Colonic mucosa (tissue), 4 donors: ENCODE measurements at regions not wholly inside any gene's neighbourhood (a gene's known extent, or its start where the extent isn't known, plus 50 kb on each side); places are given as distances from the start of the nearest gene placed in this dataset.

Experiments
- DNase-seq: peaks from one replicate; pipeline ENCODE4 v3.0.0-alpha.2; 2020
- H3K27ac ChIP-seq: fragments of 200-600 bp; one replicate; pipeline ENCODE4 v1.8.0; 2021
- H3K27me3 ChIP-seq: fragments of 200-600 bp; one replicate; pipeline ENCODE4 v1.8.0; 2021
- H3K36me3 ChIP-seq: fragments of 200-600 bp; one replicate; pipeline ENCODE4 v1.8.0; 2021
- H3K4me1 ChIP-seq: fragments of 200-600 bp; one replicate; pipeline ENCODE4 v1.8.0; 2021; ENCODE audit warnings: mild to moderate bottlenecking
- H3K4me3 ChIP-seq: fragments of 200-600 bp; one replicate; pipeline ENCODE4 v1.8.0; 2021
- H3K9ac ChIP-seq, 2 donors: one replicate each; pipeline ENCODE4 v1.7.0; 2013; ENCODE audit warnings: control low read depth in 2 of 2, low read depth in 2 of 2, low read length in 2 of 2
- H3K9me3 ChIP-seq: fragments of 200-600 bp; one replicate; pipeline ENCODE4 v1.8.0; 2021
- intact Hi-C: fragments of 100-400 bp; cut with DNase I; formaldehyde crosslinking; loops from one replicate; pipeline ENCODE4 v1.14.1; 2022
- TF ChIP-seq, protein P1 (sequence below): fragments of 200-600 bp; IDR thresholded peaks from one replicate; pipeline ENCODE4 v1.8.0; 2022; ENCODE audit warnings: antibody characterized with exemption, mild to moderate bottlenecking
- donor health status: healthy.
- donor health status: DM: no; HTN: no; CAD: no.
- donor health status: DM: no; HTN: no; CAD: no.

DNA sequence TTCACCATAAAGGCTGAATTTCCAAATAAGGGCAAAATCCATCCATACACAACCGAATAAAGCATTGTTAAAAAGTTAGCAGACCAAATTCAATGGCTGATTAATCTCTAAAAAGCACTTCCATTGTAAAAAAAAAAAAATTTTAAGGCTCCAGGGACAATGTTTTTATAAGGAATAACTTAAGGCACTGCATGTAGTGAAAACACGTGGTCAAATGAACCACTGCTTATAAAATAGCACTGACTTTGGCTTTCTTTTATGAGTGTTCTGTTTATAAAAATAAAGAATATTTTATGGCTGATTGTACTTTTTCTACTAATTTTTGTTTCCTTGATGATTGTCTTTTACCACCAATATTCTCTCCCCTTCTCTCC is 409.3 kb upstream of the KCNH7 start:
- Histone ChIP-seq H3K36me3 (no peaks in the 10 kb centered on the region), H3K27me3 (no peaks in the 10 kb centered on the region), H3K4me1 (no peaks in the 10 kb centered on the region), H3K27ac (no peak overlapping the region), H3K9ac (no peak overlapping the region), H3K9me3 (no peaks in the 10 kb centered on the region), H3K4me3 (no peak overlapping the region)
- intact Hi-C loops: no loop called here
- no peak for DNase-seq
- TF ChIP-seq, protein P1, sequence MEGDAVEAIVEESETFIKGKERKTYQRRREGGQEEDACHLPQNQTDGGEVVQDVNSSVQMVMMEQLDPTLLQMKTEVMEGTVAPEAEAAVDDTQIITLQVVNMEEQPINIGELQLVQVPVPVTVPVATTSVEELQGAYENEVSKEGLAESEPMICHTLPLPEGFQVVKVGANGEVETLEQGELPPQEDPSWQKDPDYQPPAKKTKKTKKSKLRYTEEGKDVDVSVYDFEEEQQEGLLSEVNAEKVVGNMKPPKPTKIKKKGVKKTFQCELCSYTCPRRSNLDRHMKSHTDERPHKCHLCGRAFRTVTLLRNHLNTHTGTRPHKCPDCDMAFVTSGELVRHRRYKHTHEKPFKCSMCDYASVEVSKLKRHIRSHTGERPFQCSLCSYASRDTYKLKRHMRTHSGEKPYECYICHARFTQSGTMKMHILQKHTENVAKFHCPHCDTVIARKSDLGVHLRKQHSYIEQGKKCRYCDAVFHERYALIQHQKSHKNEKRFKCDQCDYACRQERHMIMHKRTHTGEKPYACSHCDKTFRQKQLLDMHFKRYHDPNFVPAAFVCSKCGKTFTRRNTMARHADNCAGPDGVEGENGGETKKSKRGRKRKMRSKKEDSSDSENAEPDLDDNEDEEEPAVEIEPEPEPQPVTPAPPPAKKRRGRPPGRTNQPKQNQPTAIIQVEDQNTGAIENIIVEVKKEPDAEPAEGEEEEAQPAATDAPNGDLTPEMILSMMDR: no peak

DNA sequence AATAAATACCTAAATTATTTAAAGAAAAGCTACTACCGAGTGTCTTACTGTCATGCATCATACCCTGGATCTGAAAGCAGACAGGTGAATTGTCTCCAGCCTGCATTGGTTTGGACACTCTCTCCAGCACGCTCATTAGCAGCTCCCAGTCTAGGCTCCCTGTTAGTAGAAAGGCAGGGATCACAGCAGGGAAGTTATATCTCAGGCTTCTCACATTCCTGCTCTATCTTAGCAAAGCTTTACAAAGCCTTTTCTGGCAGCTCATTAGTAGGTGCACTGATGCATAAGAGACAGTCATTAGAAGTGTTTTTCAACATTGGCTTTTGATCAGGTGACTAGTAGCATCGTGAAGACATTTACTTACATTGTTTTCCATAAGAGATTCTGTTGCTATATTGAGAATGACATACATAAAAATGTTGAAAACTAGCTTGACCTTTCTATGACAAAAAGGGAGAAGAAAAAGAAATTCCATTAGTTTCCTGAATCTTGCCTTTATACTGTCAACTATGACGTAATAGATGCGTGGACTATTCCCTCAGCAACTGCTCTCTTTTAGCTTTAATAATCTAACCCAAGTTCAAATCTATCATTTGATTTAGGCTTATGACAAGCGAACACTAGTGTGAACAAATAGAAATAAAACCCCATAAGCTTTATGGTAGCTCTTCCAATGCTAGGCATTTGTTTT is 408.7 kb upstream of the KCNH7 start:
- Histone ChIP-seq H3K4me1 (no peaks in the 10 kb centered on the region), H3K27me3 (no peaks in the 10 kb centered on the region), H3K9me3 (no peaks in the 10 kb centered on the region), H3K9ac (no peak overlapping the region), H3K27ac (no peak overlapping the region), H3K4me3 (no peak overlapping the region), H3K36me3 (no peaks in the 10 kb centered on the region)
- intact Hi-C loops: no loop called here
- DNase-seq: no peak
- TF ChIP-seq, protein P1: no peak

DNA sequence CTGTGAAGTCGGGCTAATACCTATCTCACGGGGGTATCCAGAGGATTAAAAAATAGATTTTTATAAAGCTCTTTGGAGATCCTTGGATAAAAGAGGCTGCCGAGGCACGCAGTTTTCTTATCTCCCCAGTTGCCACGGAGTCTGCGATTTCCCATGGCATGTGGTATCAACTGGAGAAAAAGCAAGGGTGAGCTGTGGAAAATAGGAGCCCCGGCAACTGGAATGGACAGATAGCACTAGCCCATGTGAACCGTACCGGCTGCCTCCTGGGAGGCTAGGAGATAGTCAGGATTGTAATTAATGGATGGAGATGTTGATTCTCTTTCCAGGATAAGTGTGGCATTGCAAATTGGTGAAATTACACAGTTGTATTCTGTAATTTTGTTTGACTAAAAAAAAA is 407.6 kb upstream of the KCNH7 start:
- no peaks in the 10 kb centered on the region for H3K36me3 ChIP-seq
- H3K27me3 ChIP-seq: no peaks in the 10 kb centered on the region
- no peak for DNase-seq
- intact Hi-C loops: no loop called here
- H3K27ac ChIP-seq: no peak overlapping the region
- H3K4me3 ChIP-seq: no peak overlapping the region
- TF ChIP-seq, protein P1: no peak
- H3K9me3 ChIP-seq: no peaks in the 10 kb centered on the region
- H3K9ac ChIP-seq: no peak overlapping the region
- H3K4me1 ChIP-seq: no peaks in the 10 kb centered on the region

DNA sequence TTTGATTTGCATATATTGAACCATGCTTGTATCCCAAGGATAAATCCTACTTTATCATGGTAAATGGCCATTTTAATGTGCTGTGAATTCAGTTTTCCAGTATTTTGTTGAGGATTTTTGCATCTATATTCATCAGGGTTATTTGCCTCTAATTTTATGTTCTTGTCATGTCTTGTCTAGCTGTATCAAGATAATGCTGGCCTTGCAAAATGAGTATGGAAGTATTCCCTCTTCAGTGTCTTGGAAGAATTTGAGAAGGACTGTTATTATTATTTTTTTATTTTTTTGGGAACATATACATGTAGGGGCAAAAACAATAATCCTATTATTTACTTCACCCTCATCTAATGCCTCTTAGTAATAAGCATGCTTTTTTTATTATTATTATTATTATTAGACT is 398.0 kb upstream of the KCNH7 start:
- intact Hi-C loops: no loop called here
- DNase-seq: no peak
- H3K9me3 ChIP-seq: no peaks in the 10 kb centered on the region
- no peak overlapping the region for H3K27ac ChIP-seq
- TF ChIP-seq, protein P1: no peak
- no peaks in the 10 kb centered on the region for H3K36me3 ChIP-seq
- no peak overlapping the region for H3K4me3 ChIP-seq
- no peaks in the 10 kb centered on the region for H3K4me1 ChIP-seq
- H3K9ac ChIP-seq: no peak overlapping the region
- H3K27me3 ChIP-seq: no peaks in the 10 kb centered on the region

DNA sequence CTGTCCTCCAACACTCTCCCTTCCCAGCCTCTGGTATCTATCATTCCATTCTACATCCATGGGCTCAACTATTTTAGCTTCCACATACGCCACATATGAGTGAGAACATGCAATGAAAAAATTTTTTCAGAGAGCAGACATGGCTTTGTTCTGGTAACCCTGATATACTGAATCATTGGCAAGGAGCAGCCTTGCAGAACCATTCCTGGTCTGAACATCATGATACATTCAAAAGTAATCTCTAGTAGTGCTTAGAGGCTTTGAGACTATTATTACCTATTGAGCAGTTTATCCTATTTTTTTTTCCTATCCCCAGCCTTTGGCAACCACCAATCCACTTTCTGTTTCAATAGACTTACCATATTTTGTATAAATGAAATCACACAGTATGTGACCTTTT is 393.1 kb upstream of the KCNH7 start:
- TF ChIP-seq, protein P1: no peak
- Histone ChIP-seq H3K4me3 (no peak overlapping the region), H3K27me3 (no peaks in the 10 kb centered on the region), H3K27ac (no peak overlapping the region), H3K9ac (no peak overlapping the region), H3K9me3 (no peaks in the 10 kb centered on the region), H3K4me1 (no peaks in the 10 kb centered on the region), H3K36me3 (no peaks in the 10 kb centered on the region)
- intact Hi-C loops: no loop called here
- DNase-seq: no peak
